Motor neuron (in vitro differentiated cells): ENCODE measurements at regions not wholly inside any gene's neighbourhood (a gene's known extent, or its start where the extent isn't known, plus 50 kb on each side); places are given as distances from the start of the nearest gene placed in this dataset.
A peak's percentile ranks its signal among the peaks of the same experiment; 100 is the strongest.
"Not testable (repeated sequence)": the region's sequence is repeated elsewhere in the genome, so short reads cannot be mapped to it uniquely, and the experiment has no call there.

Experiments
- ATAC-seq, 8 experiments: fragments of 200-7000 bp; cut with Tn5 transposase; replicated peaks in 6 of 8; 2 replicates each; pipeline ENCODE4 v1.8.0; 2021; ENCODE audit warnings: mild to moderate bottlenecking in 8 of 8, moderate library complexity in 8 of 8
- H3K27ac ChIP-seq, 2 donors: fragments of 250-450 bp; sonication (Bioruptor Pico); 2 replicates each; pipeline ENCODE4 v1.9.0; 2021; ENCODE audit warnings: antibody characterized with exemption in 2 of 2, mild to moderate bottlenecking in 2 of 2, moderate library complexity in 1 of 2
- H3K4me1 ChIP-seq, 2 donors: fragments of 250-450 bp; sonication (Bioruptor Pico); replicated peaks in 1 of 2; 2 replicates each; pipeline ENCODE4 v1.6.1; 2021; ENCODE audit warnings: antibody characterized with exemption in 2 of 2, mild to moderate bottlenecking in 2 of 2, moderate library complexity in 1 of 2
- H3K4me3 ChIP-seq, 5 donors: fragments of 250-450 bp; sonication (Bioruptor Pico); 2 replicates each; pipeline ENCODE4 v1.9.0; 2021; ENCODE audit warnings: antibody characterized with exemption in 5 of 5, mild to moderate bottlenecking in 5 of 5, moderate library complexity in 4 of 5
- WGBS, 10 experiments: fragments of 450-650 bp; shearing (Covaris generic); methylation state at CpG; one replicate each; pipeline ENCODE4 v1.0.0; 2022; 5-methylcytosine and 5-hydroxymethylcytosine counted together
- in situ Hi-C, 9 experiments: fragments of 400-800 bp; cut with MboI; loops; one replicate each; pipeline ENCODE4 v1.15.0; 2021; ENCODE audit warnings: low sequenced_read_pairs in 9 of 9, low pct_unique_long_range_greater_than_20kb in 2 of 9; ENCODE audit not compliant: unreplicated experiment in 9 of 9

GRCh38 chr3:110666495-110666894 lies 405.1 kb upstream of the NECTIN3 start:
- ATAC-seq, result peak in 2 of 8 experiments; percentile 34 to 71
- H3K4me1 ChIP-seq, result no peaks in the 10 kb centered on the region
- in situ Hi-C loops, result no loop called here
- WGBS, 10 experiments, result 67 to 100% (median 80%) methylated on average over 1 to 2 of the region's 2 CpGs; no CpG with 5 or more reads in 3 of the 10 experiments
- H3K27ac ChIP-seq, result no peak overlapping the region
- no peak overlapping the region for H3K4me3 ChIP-seq

GRCh38 chr3:110667216-110667615 lies 404.4 kb upstream of the NECTIN3 start:
- Histone ChIP-seq H3K4me3 (no peak overlapping the region), H3K4me1 (no peaks in the 10 kb centered on the region), H3K27ac (no peak overlapping the region)
- in situ Hi-C loops, result no loop called here
- no peak for ATAC-seq
- 60 to 100% (median 80%) methylated on average over 1 to 2 of the region's 2 CpGs; no CpG with 5 or more reads in 5 of the 10 experiments for WGBS, 10 experiments

DNA sequence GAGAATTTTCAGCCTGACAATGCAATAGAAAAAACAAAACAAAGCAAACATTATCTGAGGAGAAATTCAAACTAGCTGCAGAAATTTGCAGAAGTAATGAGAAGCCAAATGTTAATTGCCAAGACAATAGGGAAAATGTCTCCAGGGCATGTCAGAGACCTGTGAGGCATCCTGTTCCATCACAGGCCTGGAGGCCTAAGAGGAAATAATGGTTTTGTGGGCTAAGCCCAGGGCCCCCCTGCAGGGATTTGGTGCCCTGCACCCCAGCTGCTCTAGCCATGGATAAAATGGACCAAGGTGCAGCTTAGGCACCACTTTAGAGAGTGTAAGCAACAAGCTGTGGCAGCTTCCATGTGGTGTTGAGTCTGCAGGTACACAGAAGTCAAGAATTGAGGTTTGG lies 401.2 kb upstream of the NECTIN3 start:
- Histone ChIP-seq H3K4me1 (no peaks in the 10 kb centered on the region), H3K4me3 (no peak overlapping the region), H3K27ac (no peak overlapping the region)
- no peak for ATAC-seq
- in situ Hi-C loops, result no loop called here

DNA sequence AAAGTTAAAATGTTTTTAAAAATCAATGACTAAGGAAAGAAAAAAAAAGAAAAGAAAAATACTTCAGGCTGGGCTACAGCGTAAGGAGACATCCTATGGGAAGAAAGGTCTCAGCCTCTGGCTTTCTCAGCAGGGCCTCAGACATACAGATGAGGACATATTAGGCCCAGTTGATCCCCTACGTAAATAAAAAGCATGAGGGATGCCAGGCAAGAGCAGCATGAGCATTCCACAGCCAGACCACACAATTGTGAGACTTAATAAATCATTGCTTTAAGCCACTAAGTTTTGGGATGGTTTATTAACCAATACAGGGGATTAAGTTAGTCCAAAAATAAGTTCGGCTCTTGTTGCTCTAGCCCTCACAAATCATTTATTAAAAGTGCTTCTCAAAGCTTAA lies 394.1 kb upstream of the NECTIN3 start:
- no peak for ATAC-seq
- WGBS, 10 experiments, result 46 to 100% (median 82%) methylated on average over 1 to 3 of the region's 3 CpGs; no CpG with 5 or more reads in 2 of the 10 experiments
- Histone ChIP-seq H3K27ac (no peak overlapping the region), H3K4me1 (no peaks in the 10 kb centered on the region), H3K4me3 (no peak overlapping the region)
- in situ Hi-C loops, result no loop called here

DNA sequence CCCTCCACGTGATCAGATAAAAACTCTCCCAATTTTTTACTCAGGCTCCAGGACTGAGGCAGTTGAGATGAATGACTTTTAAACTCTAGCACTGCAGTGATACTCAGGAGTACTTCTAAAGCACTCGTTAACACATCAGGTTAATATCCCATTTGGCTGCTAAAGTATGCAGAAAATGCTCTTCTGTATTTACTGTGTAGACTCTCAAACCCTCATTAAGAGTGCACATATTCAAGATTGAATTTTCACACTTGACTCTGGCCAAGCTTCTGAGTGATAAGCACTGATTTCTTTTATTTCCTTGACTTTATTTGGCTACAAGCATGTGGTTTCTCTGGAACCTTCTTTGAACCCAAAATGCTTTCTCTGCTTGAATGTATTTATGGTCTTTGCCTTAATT lies 392.3 kb upstream of the NECTIN3 start:
- peak in 3 of 8 experiments; percentile 23 to 56 (median 24) for ATAC-seq
- WGBS, 10 experiments, result 36 to 100% (median 79%) methylated on average over 1 to 2 of the region's 2 CpGs; no CpG with 5 or more reads in 1 of the 10 experiments
- in situ Hi-C loops, result no loop called here
- Histone ChIP-seq H3K27ac (no peak overlapping the region), H3K4me1 (no peaks in the 10 kb centered on the region), H3K4me3 (no peak overlapping the region)

GRCh38 chr3:110680450-110680849 lies 391.2 kb upstream of the NECTIN3 start:
- in situ Hi-C loops, result no loop called here
- Histone ChIP-seq H3K4me3 (no peak overlapping the region), H3K27ac (no peak overlapping the region), H3K4me1 (peaks cover 0 to 3% of the 10 kb centered on the region in 2 donors)
- no peak for ATAC-seq
- 57 to 100% (median 64%) methylated on average over 1 to 5 of the region's 5 CpGs; no CpG with 5 or more reads in 3 of the 10 experiments for WGBS, 10 experiments

DNA sequence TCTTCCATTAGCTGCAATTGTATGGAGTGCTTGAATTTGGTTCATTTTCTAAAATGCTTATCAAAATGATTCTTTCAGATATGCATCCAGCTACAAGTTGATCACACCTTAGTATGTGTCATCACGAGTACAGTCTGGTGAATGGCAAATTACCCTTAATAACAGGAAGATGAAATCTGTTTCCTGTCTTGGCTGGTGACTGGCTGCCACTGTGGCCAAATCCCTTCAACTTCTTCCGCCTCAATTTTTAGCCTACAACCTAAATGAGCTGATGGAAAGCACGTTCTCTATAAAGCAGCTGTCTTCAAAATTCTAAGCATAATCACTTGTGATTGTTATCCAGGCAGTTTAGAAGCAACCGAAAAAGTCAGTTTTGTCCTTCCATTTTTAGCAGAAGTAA lies 387.1 kb upstream of the NECTIN3 start:
- Histone ChIP-seq H3K4me3 (no peak overlapping the region), H3K27ac (no peak overlapping the region), H3K4me1 (peaks cover 7 to 8% of the 10 kb centered on the region in 2 donors)
- in situ Hi-C loops, result no loop called here
- no peak for ATAC-seq
- 61 to 100% (median 83%) methylated on average over 1 to 4 of the region's 4 CpGs for WGBS, 10 experiments

GRCh38 chr3:110685630-110686029 lies 386.0 kb upstream of the NECTIN3 start:
- 0 to 100% (median 19%) methylated on average over 2 to 4 of the region's 4 CpGs; no CpG with 5 or more reads in 1 of the 10 experiments for WGBS, 10 experiments
- no peak for ATAC-seq
- Histone ChIP-seq H3K4me3 (no peak overlapping the region), H3K27ac (no peak overlapping the region), H3K4me1 (peaks cover 7 to 8% of the 10 kb centered on the region in 2 donors)
- in situ Hi-C loops, result no loop called here

GRCh38 chr3:110686701-110687100 lies 384.9 kb upstream of the NECTIN3 start:
- Histone ChIP-seq H3K27ac (no peak overlapping the region), H3K4me1 (peaks cover 7 to 8% of the 10 kb centered on the region in 2 donors), H3K4me3 (no peak overlapping the region)
- 39 to 100% (median 81%) methylated on average over 1 to 3 of the region's 3 CpGs; no CpG with 5 or more reads in 1 of the 10 experiments for WGBS, 10 experiments
- no peak for ATAC-seq
- in situ Hi-C loops, result no loop called here

DNA sequence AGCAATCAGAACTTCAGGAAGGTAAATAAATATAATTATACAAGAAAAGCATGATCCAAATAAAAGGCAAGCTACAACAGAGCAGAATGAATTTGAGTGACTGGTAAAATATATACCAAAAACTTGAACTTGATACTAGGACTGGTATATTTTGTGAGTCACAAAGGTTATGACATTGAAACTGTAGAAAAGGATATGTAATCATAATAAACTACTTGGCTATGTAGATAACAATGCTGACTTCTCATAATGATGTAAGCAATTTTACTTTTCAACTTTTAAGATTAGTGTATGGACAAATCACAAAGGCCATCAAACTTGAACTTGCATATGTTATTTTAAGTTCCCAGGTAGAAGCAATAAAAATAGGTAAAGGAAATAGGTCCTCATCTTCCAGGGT lies 384.5 kb upstream of the NECTIN3 start:
- in situ Hi-C loops, result no loop called here
- no peak for ATAC-seq

DNA sequence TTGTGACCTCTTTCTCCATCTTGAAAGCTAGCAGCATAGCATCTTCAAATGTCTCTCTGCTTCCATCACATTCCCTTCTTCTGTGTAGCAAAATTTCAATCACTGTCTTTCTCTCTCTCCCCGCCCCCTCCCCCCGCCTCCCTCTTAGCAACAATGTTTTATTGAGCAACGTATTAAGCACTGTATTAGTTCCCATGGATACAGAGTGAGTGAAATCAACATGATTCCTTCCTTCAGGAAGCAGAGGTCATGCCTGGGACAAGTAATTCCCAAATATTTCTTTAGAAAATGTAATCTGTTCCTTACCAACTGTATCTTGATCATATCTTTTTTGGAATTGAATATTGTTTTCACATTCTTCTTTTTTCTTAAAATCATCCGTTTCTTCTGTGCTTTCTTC lies 373.7 kb upstream of the NECTIN3 start:
- Histone ChIP-seq H3K27ac (no peak overlapping the region), H3K4me3 (no peak overlapping the region), H3K4me1 (no peaks in the 10 kb centered on the region)
- 23 to 100% (median 76%) methylated on average over 1 to 3 of the region's 4 CpGs for WGBS, 10 experiments
- peak in 2 of 8 experiments; percentile 31 to 41 for ATAC-seq
- in situ Hi-C loops, result no loop called here

More for the DNA sequence above, 384.5 kb upstream of the NECTIN3 start:
- H3K4me3 ChIP-seq, result no peak overlapping the region
- H3K4me1 ChIP-seq, result peaks cover 7 to 8% of the 10 kb centered on the region in 2 donors
- no peak overlapping the region for H3K27ac ChIP-seq

GRCh38 chr3:110704332-110704731 lies 367.3 kb upstream of the NECTIN3 start:
- ATAC-seq, result peak in 2 of 8 experiments; percentile 67 to 70
- H3K4me1 ChIP-seq, H3K27ac ChIP-seq, H3K4me3 ChIP-seq, in situ Hi-C loops: not testable (repeated sequence)

DNA sequence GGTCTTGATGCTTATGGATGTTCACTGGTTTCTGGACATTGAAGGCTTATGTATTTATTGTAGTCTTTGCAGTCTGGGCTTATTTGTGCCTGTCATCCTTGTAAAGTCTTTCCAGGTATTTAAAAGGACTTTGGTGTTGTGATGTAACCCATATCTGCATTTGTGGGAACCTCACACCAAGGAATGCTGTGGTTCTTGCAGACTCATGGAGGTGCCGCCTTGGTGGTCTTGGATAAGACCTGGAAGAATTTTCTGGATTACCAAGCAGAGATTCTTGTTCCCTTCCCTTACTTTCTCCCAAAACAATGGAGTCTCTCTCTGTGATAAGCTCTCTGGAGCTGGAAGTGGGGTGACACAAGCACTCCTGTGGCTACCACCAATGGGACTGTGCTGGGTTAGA lies 363.5 kb upstream of the NECTIN3 start:
- in situ Hi-C loops, result no loop called here
- Histone ChIP-seq H3K27ac (no peak overlapping the region), H3K4me3 (no peak overlapping the region), H3K4me1 (no peaks in the 10 kb centered on the region)
- 89 to 100% (median 100%) methylated on average over 1 of the region's 1 CpG; no CpG with 5 or more reads in 4 of the 10 experiments for WGBS, 10 experiments
- ATAC-seq, result no peak

- no peaks in the 10 kb centered on the region for H3K4me1 ChIP-seq
- in situ Hi-C loops, result no loop called here
- H3K27ac ChIP-seq, result no peak overlapping the region
- ATAC-seq, result no peak
- WGBS, 10 experiments, result 83 to 100% (median 98%) methylated on average over 1 to 7 of the region's 7 CpGs
- no peak overlapping the region for H3K4me3 ChIP-seq
Observed at GRCh38 chr3:110710156-110710555, 361.5 kb upstream of the NECTIN3 start.
